ENCODE measurements at regions not wholly inside any gene's neighbourhood (a gene's known extent, or its start where the extent isn't known, plus 50 kb on each side); places are given as distances from the start of the nearest gene placed in this dataset.

- Histone ChIP-seq H3K4me1 (ENCODE audit: insufficient read depth) (no peaks in the 10 kb centered on the region), H3F3A (replicated peaks; ENCODE audit: low read depth) (no peaks in the 10 kb centered on the region), H3K27me3 (ENCODE audit: insufficient read depth) (no peaks in the 10 kb centered on the region), H3K9me2 (ENCODE audit: insufficient read depth) (no peaks in the 10 kb centered on the region), H3K4me3 (no peak overlapping the region), H2AFZ (no peak overlapping the region), H3K36me3 (ENCODE audit: insufficient read depth) (no peaks in the 10 kb centered on the region), H3K27ac (ENCODE audit: low read depth) (no peak overlapping the region), H3K79me2 (replicated peaks; ENCODE audit: insufficient read depth) (no peaks in the 10 kb centered on the region), H3K4me2 (no peak overlapping the region), H4K20me1 (replicated peaks; ENCODE audit: insufficient read depth) (no peaks in the 10 kb centered on the region)
- Mint-ChIP-seq H3K27ac (no peak overlapping the region), H3K4me3 (no peak overlapping the region), H3K4me1 (no peaks in the 10 kb centered on the region), H3K9me3 (no peaks in the 10 kb centered on the region), H3K27me3 (ENCODE audit: insufficient read depth, low read depth, poor library complexity) (peaks cover 2% of the 10 kb centered on the region), H3K36me3 (ENCODE audit: low read depth) (no peaks in the 10 kb centered on the region; the same call in 2 of the 3 replicates)
- DNase-seq (ENCODE audit: low spot score): no peak
- ATAC-seq: no peak
- TF ChIP-seq REST (IDR thresholded peaks at IDR 0.05; ENCODE audit: unreplicated experiment): no peak
- no peak for TF ChIP-seq EZH2 (IDR thresholded peaks at IDR 0.05; ENCODE audit: low read depth, unreplicated experiment)
- no peak for TF ChIP-seq JUNB (IDR thresholded peaks at IDR 0.05; ENCODE audit: unreplicated experiment)
- TF ChIP-seq ZNF462 (CRISPR knock-in tag; IDR thresholded peaks at IDR 0.05): no peak
- TF ChIP-seq CTCF (conservative IDR thresholded peaks at IDR 0.05; ENCODE audit: low read depth in 2 of 2): no peak
- TF ChIP-seq ETS1 (IDR thresholded peaks at IDR 0.05): no peak
- TF ChIP-seq POLR2AphosphoS5 (IDR thresholded peaks at IDR 0.05; ENCODE audit: low read depth): no peak
- TF ChIP-seq NANOG (IDR thresholded peaks at IDR 0.05; ENCODE audit: borderline replicate concordance): no peak
- no peak for TF ChIP-seq CREB1 (CRISPR knock-in tag; IDR thresholded peaks at IDR 0.05; ENCODE audit: low read depth)
- TF ChIP-seq ZNF331 (CRISPR knock-in tag; IDR thresholded peaks at IDR 0.05; ENCODE audit: low read depth): no peak
- TF ChIP-seq ZNF114 (CRISPR knock-in tag; IDR thresholded peaks at IDR 0.05): no peak
- no peak for TF ChIP-seq STAT1 (IDR thresholded peaks at IDR 0.05; ENCODE audit: unreplicated experiment)
- no peak for TF ChIP-seq EZH2phosphoT487 (IDR thresholded peaks at IDR 0.05; ENCODE audit: unreplicated experiment)
These were observed 1507.6 kb downstream of the PCDH9 start for GRCh38 chr13:65722506-65722905.

Data from GM23338 (cell line).